Breast epithelium (tissue), 3 donors: ENCODE measurements at regions not wholly inside any gene's neighbourhood (a gene's known extent, or its start where the extent isn't known, plus 50 kb on each side); places are given as distances from the start of the nearest gene placed in this dataset.

Source experiments
- POLR2A ChIP-seq: fragments of 450-650 bp; IDR thresholded peaks from one replicate; pipeline ENCODE4 v1.6.1; 2016; ENCODE audit warnings: antibody characterized with exemption, mild to moderate bottlenecking, moderate library complexity
- POLR2AphosphoS5 ChIP-seq, 3 donors: sonication (generic); formaldehyde crosslinking; IDR thresholded peaks; one replicate each; pipeline ENCODE4 v1.6.1; 2017; ENCODE audit warnings: antibody characterized with exemption in 3 of 3
- TF ChIP-seq, protein P1 (sequence below), 3 donors: fragments of 450-650 bp; IDR thresholded peaks; one replicate each; pipeline ENCODE4 v1.5.1; 2016 to 2017; ENCODE audit warnings: antibody characterized with exemption in 3 of 3, mild to moderate bottlenecking in 3 of 3, moderate library complexity in 3 of 3

DNA sequence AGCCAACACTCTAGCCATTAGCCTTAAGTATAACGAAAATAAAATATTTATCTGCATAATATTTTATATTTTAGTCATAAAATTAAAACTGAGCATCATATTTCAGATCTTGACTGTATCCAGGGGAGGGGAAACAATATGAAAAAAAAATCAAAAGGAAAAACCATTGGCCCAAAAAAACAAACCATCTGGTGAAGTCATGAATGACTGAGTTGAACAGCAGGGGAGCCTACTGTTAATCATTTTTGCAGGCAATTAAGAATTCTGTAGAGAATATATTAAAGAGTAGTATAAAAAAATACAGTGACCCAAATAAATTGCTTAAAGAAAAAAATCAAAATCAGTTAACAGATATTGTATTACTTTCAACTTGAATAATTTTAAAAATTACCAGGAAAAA lies 224.8 kb downstream of the C12orf50 start:
- TF ChIP-seq, protein P1, sequence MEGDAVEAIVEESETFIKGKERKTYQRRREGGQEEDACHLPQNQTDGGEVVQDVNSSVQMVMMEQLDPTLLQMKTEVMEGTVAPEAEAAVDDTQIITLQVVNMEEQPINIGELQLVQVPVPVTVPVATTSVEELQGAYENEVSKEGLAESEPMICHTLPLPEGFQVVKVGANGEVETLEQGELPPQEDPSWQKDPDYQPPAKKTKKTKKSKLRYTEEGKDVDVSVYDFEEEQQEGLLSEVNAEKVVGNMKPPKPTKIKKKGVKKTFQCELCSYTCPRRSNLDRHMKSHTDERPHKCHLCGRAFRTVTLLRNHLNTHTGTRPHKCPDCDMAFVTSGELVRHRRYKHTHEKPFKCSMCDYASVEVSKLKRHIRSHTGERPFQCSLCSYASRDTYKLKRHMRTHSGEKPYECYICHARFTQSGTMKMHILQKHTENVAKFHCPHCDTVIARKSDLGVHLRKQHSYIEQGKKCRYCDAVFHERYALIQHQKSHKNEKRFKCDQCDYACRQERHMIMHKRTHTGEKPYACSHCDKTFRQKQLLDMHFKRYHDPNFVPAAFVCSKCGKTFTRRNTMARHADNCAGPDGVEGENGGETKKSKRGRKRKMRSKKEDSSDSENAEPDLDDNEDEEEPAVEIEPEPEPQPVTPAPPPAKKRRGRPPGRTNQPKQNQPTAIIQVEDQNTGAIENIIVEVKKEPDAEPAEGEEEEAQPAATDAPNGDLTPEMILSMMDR (IDR thresholded peaks at IDR 0.05): no peak
- no peak for TF ChIP-seq POLR2A
- no peak for TF ChIP-seq POLR2AphosphoS5 (IDR thresholded peaks at IDR 0.05)
